CD4-positive, alpha-beta T cell treated with Interleukin-10 for 1 hour (primary cell): ENCODE measurements at regions not wholly inside any gene's neighbourhood (a gene's known extent, or its start where the extent isn't known, plus 50 kb on each side); places are given as distances from the start of the nearest gene placed in this dataset.

ENCODE experiments used
- DNase-seq: peaks from one replicate; pipeline ENCODE4 v3.0.0-alpha.2; 2020

- no peak for DNase-seq
Measured at GRCh38 chr2:10964052-10964790, 52.5 kb downstream of the KCNF1 start.

DNA sequence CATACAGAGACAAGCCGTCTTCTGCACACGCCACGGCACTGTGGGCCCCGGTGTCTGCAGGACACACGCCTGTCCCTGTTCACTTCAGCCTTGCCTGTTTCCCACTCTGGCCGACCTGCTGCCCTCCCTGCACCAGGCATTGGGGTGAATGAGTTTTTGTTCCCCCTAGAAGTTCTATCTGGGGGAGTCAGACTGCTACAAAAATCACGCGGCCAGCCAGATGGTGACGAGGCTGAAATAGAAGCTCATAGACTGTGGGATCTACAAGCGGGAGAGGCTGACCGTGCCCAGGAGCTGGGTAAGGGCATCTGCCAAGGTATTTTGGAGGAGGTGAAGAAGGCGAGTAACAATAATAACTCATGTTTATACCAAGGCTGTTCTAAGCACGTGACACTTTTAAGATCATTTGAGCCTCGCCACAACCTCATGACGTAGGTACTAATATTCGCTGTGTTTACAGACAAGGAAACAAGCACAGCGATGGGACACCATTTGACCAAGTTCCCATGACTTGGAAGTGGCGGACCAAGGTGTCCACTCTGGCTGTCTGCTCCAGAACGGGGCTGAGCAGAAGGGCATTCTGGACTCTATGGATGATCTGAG lies 53.6 kb downstream of the KCNF1 start:
- DNase-seq = no peak

GRCh38 chr2:10966056-10966455 lies 54.3 kb downstream of the KCNF1 start:
- no peak for DNase-seq

DNA sequence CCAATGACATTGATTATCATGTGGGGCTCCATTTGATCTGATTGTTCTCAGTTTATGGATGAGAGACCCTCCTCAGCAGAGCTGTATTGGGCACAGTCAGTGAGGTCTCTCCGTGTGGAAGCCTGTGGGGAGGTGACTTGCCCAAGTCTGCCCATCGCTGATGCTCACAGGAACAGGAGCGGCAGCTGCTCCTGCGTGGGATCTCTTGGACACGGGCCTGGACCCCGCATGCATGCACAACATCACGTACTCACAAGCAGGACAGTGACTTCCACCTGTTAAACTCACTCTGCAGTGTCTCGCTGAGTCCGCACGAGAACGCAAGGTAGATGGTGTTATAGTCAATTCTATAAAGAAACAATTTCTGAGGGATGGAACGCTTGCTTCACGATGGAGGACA lies 55.0 kb downstream of the KCNF1 start:
- no peak for DNase-seq

DNA sequence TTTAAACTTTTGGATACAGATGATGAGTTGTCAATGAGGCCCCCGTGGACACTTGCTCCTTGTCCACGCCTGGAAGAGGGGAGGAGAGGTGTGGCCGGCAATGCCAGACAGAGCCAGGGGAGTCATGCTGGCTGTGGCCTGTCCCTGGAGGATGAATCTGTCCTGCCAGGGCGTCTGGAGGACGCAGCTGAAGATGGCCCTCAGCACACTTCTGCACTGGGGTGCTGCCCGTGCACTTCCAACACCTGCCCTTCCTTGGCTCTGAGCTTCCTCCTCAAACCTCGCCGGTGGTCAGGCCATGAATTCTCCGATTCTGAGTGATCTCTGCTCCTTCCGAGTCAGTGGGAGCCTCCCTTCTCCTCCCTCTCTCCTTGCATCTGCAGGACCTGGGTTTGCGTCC lies 56.4 kb downstream of the KCNF1 start:
- DNase-seq = no peak

- DNase-seq = no peak
Measured at GRCh38 chr2:10970666-10971065, 58.9 kb downstream of the KCNF1 start.

- DNase-seq = no peak
Measured at GRCh38 chr2:10971161-10971887, 59.6 kb downstream of the KCNF1 start.

- no peak for DNase-seq
Measured at GRCh38 chr2:10971888-10972260, 60.1 kb downstream of the KCNF1 start.

GRCh38 chr2:10972683-10973433 lies 61.1 kb downstream of the KCNF1 start:
- no peak for DNase-seq

DNA sequence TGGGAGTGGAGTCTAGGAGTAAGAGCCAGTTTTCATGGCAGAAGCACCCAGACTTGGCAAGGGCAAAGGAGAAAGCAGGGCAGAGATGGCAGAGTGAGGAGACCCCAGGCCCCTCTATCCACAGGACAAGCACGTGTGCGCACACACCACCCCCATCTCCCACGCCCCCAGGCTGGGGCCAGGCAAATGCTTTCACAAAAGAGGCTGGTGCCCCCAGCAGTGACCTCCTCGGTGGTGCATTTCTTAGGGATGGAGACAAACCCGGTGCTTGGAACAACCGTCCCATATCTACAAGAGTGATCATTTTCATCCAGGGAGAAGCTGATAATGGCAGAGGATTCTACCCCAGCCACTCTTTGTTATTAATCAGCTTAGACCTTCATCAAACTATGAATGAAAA lies 62.0 kb downstream of the KCNF1 start:
- no peak for DNase-seq

GRCh38 chr2:10977003-10977402 lies 65.3 kb downstream of the KCNF1 start:
- no peak for DNase-seq

DNA sequence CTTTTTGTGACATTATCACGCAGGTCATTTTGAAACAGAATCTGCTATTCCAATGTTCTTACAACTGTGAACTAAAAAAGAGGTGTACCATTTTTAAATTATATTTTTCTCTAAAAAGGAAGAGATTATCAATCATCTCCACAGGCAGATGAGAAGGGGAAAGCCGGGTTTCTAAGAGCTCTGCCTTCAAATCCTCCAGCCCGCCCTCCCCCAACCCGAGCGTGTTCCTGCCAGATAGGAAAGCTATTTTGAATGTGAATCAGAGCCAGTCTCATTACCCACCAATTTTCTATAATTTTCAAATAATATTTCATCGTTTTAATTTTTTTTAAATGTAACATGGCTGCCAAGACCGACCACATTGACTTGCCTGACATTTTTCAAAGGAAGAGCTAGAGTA lies 65.9 kb downstream of the KCNF1 start:
- no peak for DNase-seq

- no peak for DNase-seq
Measured at GRCh38 chr2:10978090-10978670, 66.4 kb downstream of the KCNF1 start.

- no peak for DNase-seq
Measured at GRCh38 chr2:10980071-10980470, 68.3 kb downstream of the KCNF1 start.

- no peak for DNase-seq
Measured at GRCh38 chr2:10980886-10981425, 69.2 kb downstream of the KCNF1 start.

GRCh38 chr2:10981451-10981850 lies 69.7 kb downstream of the KCNF1 start:
- no peak for DNase-seq

DNA sequence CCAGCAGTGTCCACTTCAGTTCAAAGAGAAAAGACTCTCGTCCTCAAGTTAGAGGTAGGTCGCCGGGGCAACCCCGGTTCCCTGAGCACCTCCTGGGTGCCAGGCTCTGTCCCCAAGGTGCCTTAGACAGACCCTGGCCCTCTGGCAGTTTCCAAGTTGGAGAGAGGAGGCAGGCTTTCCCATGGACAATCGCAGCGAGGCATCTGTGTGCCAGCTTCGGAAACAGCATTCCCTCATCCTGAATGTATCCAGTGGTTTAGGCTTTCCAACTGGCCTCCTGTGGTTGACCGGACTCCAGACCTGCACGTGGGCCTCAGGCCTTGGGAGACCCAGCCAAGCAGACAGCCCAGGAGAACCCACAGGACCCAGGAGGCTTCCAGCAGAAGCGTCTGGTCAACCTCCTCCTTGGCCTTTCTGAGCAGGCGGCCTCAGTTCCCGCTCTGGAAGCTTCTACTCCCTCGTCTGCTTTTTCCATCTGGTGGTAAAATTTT lies 70.3 kb downstream of the KCNF1 start:
- no peak for DNase-seq

GRCh38 chr2:10982931-10983701 lies 71.4 kb downstream of the KCNF1 start:
- DNase-seq = no peak

DNA sequence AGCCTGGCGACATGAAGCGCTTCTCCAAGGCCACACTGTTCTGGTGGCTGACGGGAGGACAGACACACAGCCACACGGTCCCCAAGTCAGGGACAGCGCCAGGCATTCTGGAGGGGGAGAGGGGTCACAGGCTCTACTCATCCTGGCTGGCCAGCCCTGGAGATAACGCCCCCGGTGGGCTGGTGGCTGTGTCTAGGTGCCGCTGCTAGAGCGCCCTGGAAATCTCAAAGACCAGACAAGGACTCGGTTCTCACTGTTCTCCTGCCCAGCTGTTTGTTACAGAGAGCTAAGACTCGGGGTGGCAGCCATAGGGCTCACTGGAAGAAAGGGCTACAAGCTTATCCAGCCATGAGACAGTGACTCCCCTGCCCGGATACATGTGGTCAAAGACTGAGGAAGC lies 72.0 kb downstream of the KCNF1 start:
- DNase-seq = no peak

- DNase-seq = no peak
Measured at GRCh38 chr2:10984418-10985135, 72.8 kb downstream of the KCNF1 start.

- no peak for DNase-seq
Measured at GRCh38 chr2:10985260-10985659, 73.5 kb downstream of the KCNF1 start.
